HG02973 (cell line): ENCODE measurements at regions not wholly inside any gene's neighbourhood (a gene's known extent, or its start where the extent isn't known, plus 50 kb on each side); places are given as distances from the start of the nearest gene placed in this dataset.

ENCODE experiments used
- ATAC-seq: cut with Tn5 transposase; IDR thresholded peaks from one replicate; pipeline ENCODE4 v1.9.1; 2021; ENCODE audit warnings: moderate library complexity; ENCODE audit not compliant: unreplicated experiment

GRCh38 chr2:76584474-76584873 lies 873.8 kb upstream of the GCFC2 start:
- ATAC-seq = no peak

DNA sequence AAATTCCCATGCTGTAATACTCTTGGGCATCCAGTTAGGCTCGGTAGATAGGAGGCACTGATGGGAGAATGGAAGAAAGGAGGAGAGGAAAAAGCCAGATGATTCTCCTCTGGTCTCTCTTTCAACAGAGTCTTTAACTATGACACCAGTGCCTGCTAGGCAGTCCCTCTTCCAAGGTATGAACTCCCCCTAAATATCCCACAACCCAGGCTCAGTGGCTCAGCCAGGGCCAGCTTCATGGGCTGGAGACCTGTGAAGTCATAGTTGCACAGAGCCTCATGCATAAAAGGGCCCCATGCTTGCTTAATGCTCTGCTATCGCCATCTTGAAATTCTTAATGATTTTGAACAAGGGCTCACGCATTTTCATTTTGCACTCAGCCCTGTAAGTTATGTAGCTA lies 869.2 kb upstream of the GCFC2 start:
- no peak for ATAC-seq

GRCh38 chr2:76572981-76573380 lies 862.3 kb upstream of the GCFC2 start:
- ATAC-seq = no peak

- no peak for ATAC-seq
Measured at GRCh38 chr2:76569819-76570218, 859.1 kb upstream of the GCFC2 start.

DNA sequence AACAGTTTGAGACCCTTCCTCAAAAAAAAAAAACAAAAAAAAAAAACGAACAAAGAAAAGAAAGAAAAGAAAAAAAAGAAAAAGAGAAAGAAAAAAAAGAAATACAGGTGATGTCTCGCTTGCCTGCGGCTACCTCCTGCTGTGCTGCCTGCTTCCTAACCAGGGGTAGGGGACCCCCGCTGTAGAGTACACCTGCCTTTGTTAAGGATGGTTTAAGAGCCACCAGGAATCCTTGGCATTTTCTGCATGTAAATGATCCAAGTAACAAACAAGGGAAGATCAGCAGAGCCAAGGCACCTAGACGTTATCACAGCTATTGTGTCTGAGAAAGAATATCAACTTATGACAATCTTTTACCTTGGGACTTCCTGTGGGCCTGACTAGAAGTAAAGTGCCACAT lies 856.8 kb upstream of the GCFC2 start:
- ATAC-seq = no peak

GRCh38 chr2:76564734-76565133 lies 854.0 kb upstream of the GCFC2 start:
- no peak for ATAC-seq

DNA sequence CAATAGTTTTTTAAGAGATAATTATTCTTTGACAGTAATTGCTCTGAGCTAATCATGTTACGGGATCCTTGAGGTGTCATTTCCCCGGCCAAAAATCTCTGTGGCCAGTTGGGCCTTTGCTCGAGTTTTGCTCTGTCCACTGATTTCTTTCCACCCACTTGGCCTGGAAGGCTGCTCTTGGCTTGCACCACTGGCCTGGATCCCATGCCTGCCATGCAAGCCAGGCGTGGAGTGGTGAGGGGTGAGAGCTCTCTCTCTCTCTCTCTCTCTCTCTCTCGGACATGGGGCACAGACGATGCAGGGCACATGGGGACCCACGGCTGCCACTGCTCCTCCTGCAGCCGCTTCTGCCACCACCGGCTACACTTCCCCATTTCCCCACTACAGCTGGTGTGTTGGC lies 853.0 kb upstream of the GCFC2 start:
- ATAC-seq = no peak

DNA sequence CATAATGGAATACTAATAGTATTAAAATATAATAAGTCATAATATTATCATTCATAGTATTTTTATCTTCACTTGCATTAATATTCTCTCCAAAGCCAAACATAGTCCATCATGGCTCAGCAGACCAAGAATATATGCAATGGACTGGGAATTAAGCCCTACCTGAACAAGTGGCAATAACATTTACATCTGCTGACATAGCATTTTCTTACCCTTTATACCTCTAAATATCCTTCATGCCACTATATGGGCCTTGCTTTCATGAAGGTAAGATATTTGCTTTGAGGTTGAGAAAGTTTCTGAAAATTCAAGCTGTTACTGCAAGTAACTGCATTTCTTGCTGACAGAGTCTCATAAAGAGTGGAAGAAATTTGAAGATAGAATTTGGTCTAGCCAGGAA lies 847.4 kb upstream of the GCFC2 start:
- no peak for ATAC-seq

DNA sequence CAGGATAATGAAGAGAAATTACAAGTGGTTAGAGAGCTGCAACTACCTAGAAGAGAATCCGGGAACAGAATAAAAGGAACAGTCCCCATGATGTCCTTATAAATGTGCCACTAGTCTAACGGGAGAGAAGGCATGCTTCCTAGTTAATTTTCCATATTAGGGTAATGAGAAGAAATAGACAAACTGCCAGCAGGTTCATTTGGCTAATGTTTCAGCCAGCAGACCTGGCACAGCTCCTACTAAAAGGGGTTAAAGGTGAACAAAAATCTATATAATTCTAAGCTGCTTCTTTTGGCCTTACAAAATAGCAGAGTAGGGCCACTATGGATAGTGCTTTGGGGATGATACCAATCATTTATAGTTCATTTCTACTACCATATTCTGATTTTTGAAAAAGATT lies 845.3 kb upstream of the GCFC2 start:
- no peak for ATAC-seq

DNA sequence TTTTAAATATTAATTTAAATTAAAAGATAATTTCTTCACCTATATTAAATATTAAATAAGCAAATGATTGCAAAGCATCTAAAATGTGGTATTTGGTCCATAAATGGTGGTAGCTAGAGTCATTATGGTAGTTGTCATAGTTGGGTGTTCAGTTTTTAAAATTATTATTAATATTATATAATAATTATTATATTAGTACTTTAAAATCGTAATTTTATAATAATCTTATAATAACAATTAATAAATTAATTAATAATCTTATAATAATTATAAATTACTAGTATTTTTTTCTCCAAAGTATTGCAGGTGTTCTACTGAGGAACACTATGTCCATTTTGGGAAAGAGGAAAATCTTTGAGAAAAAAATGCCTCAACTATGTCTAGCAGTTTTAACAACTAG lies 835.5 kb upstream of the GCFC2 start:
- no peak for ATAC-seq

- ATAC-seq = no peak
Measured at GRCh38 chr2:76544901-76545300, 834.2 kb upstream of the GCFC2 start.

- ATAC-seq = no peak
Measured at GRCh38 chr2:76517574-76517909, 806.8 kb upstream of the GCFC2 start.

GRCh38 chr2:76516861-76517573 lies 806.3 kb upstream of the GCFC2 start:
- ATAC-seq = no peak

- ATAC-seq = no peak
Measured at GRCh38 chr2:76512201-76512820, 801.6 kb upstream of the GCFC2 start.

DNA sequence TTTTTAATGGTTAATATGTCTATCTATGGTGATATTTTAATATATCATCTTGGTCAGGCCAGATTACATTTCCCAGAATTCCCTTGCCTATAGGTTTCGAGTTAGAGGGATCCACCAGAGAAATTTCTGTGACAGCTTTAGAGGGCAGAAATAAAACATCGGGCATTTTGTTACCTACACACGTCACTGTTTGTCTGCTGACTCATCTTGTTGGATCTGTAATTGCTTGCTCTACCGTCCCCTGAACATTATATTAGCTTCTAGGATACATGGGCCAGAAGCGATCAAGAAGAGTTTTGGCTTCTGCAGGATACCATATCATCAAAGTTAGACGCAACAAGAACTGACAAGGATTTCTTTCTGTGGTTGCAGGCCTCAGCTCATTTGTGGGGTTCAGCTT lies 795.8 kb upstream of the GCFC2 start:
- ATAC-seq = no peak

GRCh38 chr2:76501641-76502040 lies 790.9 kb upstream of the GCFC2 start:
- ATAC-seq = no peak

- ATAC-seq = no peak
Measured at GRCh38 chr2:76498360-76498759, 787.6 kb upstream of the GCFC2 start.

DNA sequence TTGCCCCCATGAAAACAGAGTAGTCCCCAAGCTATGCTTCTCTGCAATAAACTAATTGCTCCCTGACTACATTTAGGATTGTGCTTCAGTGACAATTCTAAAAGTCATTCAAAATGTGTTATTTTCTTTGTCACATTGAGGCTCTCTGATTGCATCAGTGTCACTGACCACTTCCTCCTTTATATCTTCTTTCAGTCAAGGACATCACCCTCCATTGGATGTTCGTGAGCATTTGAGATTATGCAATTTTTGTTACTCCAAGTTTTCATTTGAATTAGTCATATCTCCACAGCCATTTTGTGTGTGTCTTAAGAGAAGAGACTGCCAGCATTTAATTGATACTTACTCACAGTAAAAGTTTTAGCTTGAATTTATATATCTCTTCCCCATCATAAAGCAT lies 780.8 kb upstream of the GCFC2 start:
- ATAC-seq = no peak

- ATAC-seq = no peak
Measured at GRCh38 chr2:76478266-76479035, 767.7 kb upstream of the GCFC2 start.

DNA sequence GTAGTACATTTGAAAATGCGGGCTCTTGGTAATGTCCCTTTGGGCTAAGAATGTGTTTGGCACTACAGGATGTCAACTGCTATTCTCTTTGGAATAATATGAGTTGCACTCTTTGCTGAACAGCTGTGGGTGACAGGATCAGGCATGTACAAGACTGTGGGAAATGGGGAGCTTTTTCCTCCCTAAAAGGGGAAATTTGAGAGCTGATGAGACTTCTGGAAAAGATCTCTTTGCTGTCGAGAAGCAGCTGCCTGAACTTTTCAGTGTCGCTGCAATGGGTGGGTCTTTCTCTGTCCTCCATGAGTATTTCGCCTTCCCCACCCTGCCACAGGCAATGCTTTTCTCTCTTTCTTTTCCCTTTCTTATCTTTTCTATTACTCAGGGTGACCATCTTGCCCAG lies 762.2 kb upstream of the GCFC2 start:
- no peak for ATAC-seq

- no peak for ATAC-seq
Measured at GRCh38 chr2:76469066-76469465, 758.4 kb upstream of the GCFC2 start.

- ATAC-seq = no peak
Measured at GRCh38 chr2:76467326-76467725, 756.6 kb upstream of the GCFC2 start.
